GM23338 (cell line): ENCODE measurements at regions not wholly inside any gene's neighbourhood (a gene's known extent, or its start where the extent isn't known, plus 50 kb on each side); places are given as distances from the start of the nearest gene placed in this dataset.

ENCODE experiments used
- CREB1 ChIP-seq: fragments of 250-450 bp; sonication (Bioruptor Pico); IDR thresholded peaks from 2 replicates; pipeline ENCODE4 v1.5.0; 2020; ENCODE audit warnings: low read depth, mild to moderate bottlenecking, moderate library complexity
- CTCF ChIP-seq, 2 experiments: fragments of 200-600 bp in 1 of 2; sonication (generic) in 1 of 2; conservative IDR thresholded peaks; 2 replicates each; pipeline versions ENCODE4 v1.5.1 to v1.6.1; 2016 to 2017; ENCODE audit warnings: antibody characterized with exemption in 2 of 2, low read depth in 2 of 2, mild to moderate bottlenecking in 2 of 2, moderate library complexity in 1 of 2
- ETS1 ChIP-seq: IDR thresholded peaks from 2 replicates; pipeline ENCODE4 v1.6.1; 2016; ENCODE audit warnings: antibody characterized with exemption
- EZH2 ChIP-seq: fragments of 200-600 bp; sonication (generic); IDR thresholded peaks from one replicate; pipeline ENCODE4 v1.8.0; 2017; ENCODE audit warnings: antibody characterized with exemption, mild to moderate bottlenecking, low read depth; ENCODE audit not compliant: unreplicated experiment
- EZH2phosphoT487 ChIP-seq: fragments of 200-600 bp; sonication (generic); IDR thresholded peaks from one replicate; pipeline ENCODE4 v1.8.1; 2018; ENCODE audit warnings: antibody characterized with exemption; ENCODE audit not compliant: unreplicated experiment
- JUNB ChIP-seq: IDR thresholded peaks from one replicate; pipeline ENCODE4 v1.6.1; 2016; ENCODE audit warnings: antibody characterized with exemption; ENCODE audit not compliant: unreplicated experiment
- POLR2AphosphoS5 ChIP-seq: IDR thresholded peaks from 2 replicates; pipeline ENCODE4 v1.6.1; 2016; ENCODE audit warnings: antibody characterized with exemption, low read depth
- REST ChIP-seq: IDR thresholded peaks from one replicate; pipeline ENCODE4 v1.6.1; 2018; ENCODE audit warnings: antibody characterized with exemption; ENCODE audit not compliant: unreplicated experiment

GRCh38 chrX:51144828-51145442 is 187.7 kb upstream of the NUDT10 start:
- TF ChIP-seq JUNB (no peak), CTCF (conservative IDR thresholded peaks at IDR 0.05; ENCODE audit: low read depth in 2 of 2) (peak; percentile 66 to 70), POLR2AphosphoS5 (no peak), EZH2 (no peak), REST (no peak), ETS1 (no peak), EZH2phosphoT487 (no peak), CREB1 (CRISPR knock-in tag) (no peak)
